Body of pancreas (tissue), 4 donors: ENCODE measurements at regions not wholly inside any gene's neighbourhood (a gene's known extent, or its start where the extent isn't known, plus 50 kb on each side); places are given as distances from the start of the nearest gene placed in this dataset.

ENCODE experiments used
- ATAC-seq: fragments of 150-250 bp; one replicate; pipeline ENCODE4 v1.9.1; 2016
- DNase-seq, 4 donors: peaks; one replicate each; pipeline ENCODE4 v3.0.0-alpha.2; 2019
- H3K27ac ChIP-seq, 4 donors: fragments of 200-600 bp; sonication (generic); 1 replicate in 3 of 4; 2 replicates in 1 of 4; pipeline versions ENCODE4 v1.5.1 to v1.6.1; 2016 to 2019; ENCODE audit warnings: mild to moderate bottlenecking in 1 of 4, mixed read lengths in 1 of 4, moderate library complexity in 1 of 4
- H3K27me3 ChIP-seq, 2 donors: fragments of 200-600 bp; sonication (generic); one replicate each; pipeline ENCODE4 v1.6.0; 2016; ENCODE audit warnings: mild to moderate bottlenecking in 1 of 2
- H3K36me3 ChIP-seq, 2 donors: fragments of 200-600 bp; sonication (generic); replicated peaks in 1 of 2; 2 replicates each; pipeline ENCODE4 v1.5.1; 2016; ENCODE audit warnings: low read depth in 2 of 2; ENCODE audit not compliant: insufficient read depth in 1 of 2
- H3K4me1 ChIP-seq: fragments of 200-600 bp; sonication (generic); one replicate; pipeline ENCODE4 v1.6.0; 2016
- H3K4me3 ChIP-seq, 2 donors: fragments of 200-600 bp; sonication (generic); 1 replicate in 1 of 2; 2 replicates in 1 of 2; pipeline ENCODE4 v1.5.1; 2016 to 2019
- H3K9me3 ChIP-seq, 3 donors: fragments of 200-600 bp; sonication (generic); 1 replicate in 2 of 3; 2 replicates in 1 of 3; pipeline ENCODE4 v1.5.1; 2016
- CTCF ChIP-seq, 7 experiments: fragments of 450-650 bp in 4 of 7; fragments of 200-600 bp in 3 of 7; sonication (generic) in 3 of 7; IDR thresholded peaks; one replicate each; pipeline ENCODE4 v1.5.1; 2016 to 2019; ENCODE audit warnings: antibody characterized with exemption in 7 of 7
- POLR2A ChIP-seq, 3 donors: fragments of 450-650 bp; IDR thresholded peaks; one replicate each; pipeline ENCODE4 v1.6.1; 2016; ENCODE audit warnings: antibody characterized with exemption in 3 of 3, mild to moderate bottlenecking in 2 of 3
- WGBS, 2 donors: methylation state at CpG; one replicate each; pipeline ENCODE4 v1.1.5; 2017; 5-methylcytosine and 5-hydroxymethylcytosine counted together
- intact Hi-C: fragments of 100-400 bp; cut with DNase I; formaldehyde crosslinking; loops from one replicate; pipeline ENCODE4 v1.15.1; 2023

GRCh38 chr3:191962324-191962723 lies 501.4 kb downstream of the PYDC2 start:
- no peak for ATAC-seq
- no peak overlapping the region for H3K4me3 ChIP-seq
- H3K4me1 ChIP-seq, result no peaks in the 10 kb centered on the region
- TF ChIP-seq POLR2A (IDR thresholded peaks at IDR 0.05), result no peak
- no peak for TF ChIP-seq CTCF (IDR thresholded peaks at IDR 0.05)
- H3K36me3 ChIP-seq, result no peaks in the 10 kb centered on the region
- WGBS, 2 donors, result 23 to 35% methylated on average over 1 of the region's 1 CpG
- H3K27me3 ChIP-seq, result no peaks in the 10 kb centered on the region
- no peak overlapping the region for H3K27ac ChIP-seq
- no peak for DNase-seq
- no peaks in the 10 kb centered on the region for H3K9me3 ChIP-seq
- intact Hi-C loops, result no loop called here

GRCh38 chr3:191963182-191963581 lies 502.2 kb downstream of the PYDC2 start:
- DNase-seq (no peak), ATAC-seq (no peak)
- H3K27ac ChIP-seq, result no peak overlapping the region
- H3K4me3 ChIP-seq, result no peak overlapping the region
- H3K9me3 ChIP-seq, result no peaks in the 10 kb centered on the region
- intact Hi-C loops, result no loop called here
- WGBS, 2 donors, result 49 to 74% methylated on average over 3 of the region's 3 CpGs
- H3K36me3 ChIP-seq, result no peaks in the 10 kb centered on the region
- no peak for TF ChIP-seq POLR2A (IDR thresholded peaks at IDR 0.05)
- no peak for TF ChIP-seq CTCF (IDR thresholded peaks at IDR 0.05)
- no peaks in the 10 kb centered on the region for H3K4me1 ChIP-seq
- no peaks in the 10 kb centered on the region for H3K27me3 ChIP-seq

- no peak for TF ChIP-seq POLR2A (IDR thresholded peaks at IDR 0.05)
- intact Hi-C loops, result no loop called here
- 75 to 82% methylated on average over 3 of the region's 3 CpGs for WGBS, 2 donors
- Histone ChIP-seq H3K27me3 (no peaks in the 10 kb centered on the region), H3K9me3 (no peaks in the 10 kb centered on the region), H3K36me3 (no peaks in the 10 kb centered on the region), H3K27ac (no peak overlapping the region), H3K4me1 (no peaks in the 10 kb centered on the region), H3K4me3 (no peak overlapping the region)
- ATAC-seq (no peak), DNase-seq (no peak)
Observed at GRCh38 chr3:191966556-191966955, 505.6 kb downstream of the PYDC2 start.

GRCh38 chr3:191968299-191968698 lies 507.3 kb downstream of the PYDC2 start:
- intact Hi-C loops, result no loop called here
- H3K27me3 ChIP-seq, result no peaks in the 10 kb centered on the region
- no peak for TF ChIP-seq POLR2A (IDR thresholded peaks at IDR 0.05)
- TF ChIP-seq CTCF (IDR thresholded peaks at IDR 0.05), result no peak
- H3K4me3 ChIP-seq, result no peak overlapping the region
- DNase-seq (no peak), ATAC-seq (no peak)
- H3K27ac ChIP-seq, result no peak overlapping the region
- no peaks in the 10 kb centered on the region for H3K36me3 ChIP-seq
- no peaks in the 10 kb centered on the region for H3K9me3 ChIP-seq
- H3K4me1 ChIP-seq, result no peaks in the 10 kb centered on the region
- WGBS, 2 donors, result 42 to 59% methylated on average over 3 of the region's 3 CpGs

- ATAC-seq, result no peak
- Histone ChIP-seq H3K27ac (no peak overlapping the region), H3K4me3 (no peak overlapping the region), H3K27me3 (no peaks in the 10 kb centered on the region), H3K36me3 (no peaks in the 10 kb centered on the region), H3K9me3 (no peaks in the 10 kb centered on the region), H3K4me1 (no peaks in the 10 kb centered on the region)
- DNase-seq, result no peak
- intact Hi-C loops, result no loop called here
- TF ChIP-seq CTCF (IDR thresholded peaks at IDR 0.05), result no peak
- no peak for TF ChIP-seq POLR2A (IDR thresholded peaks at IDR 0.05)
- WGBS, 2 donors, result 78 to 88% methylated on average over 7 to 8 of the region's 8 CpGs
Observed at GRCh38 chr3:191972714-191973398, 511.9 kb downstream of the PYDC2 start.
